Stomach (tissue), 4 donors: ENCODE measurements at regions not wholly inside any gene's neighbourhood (a gene's known extent, or its start where the extent isn't known, plus 50 kb on each side); places are given as distances from the start of the nearest gene placed in this dataset.

Experiments used
- EP300 ChIP-seq: sonication (generic); formaldehyde crosslinking; IDR thresholded peaks from one replicate; pipeline ENCODE4 v1.6.1; 2017; ENCODE audit warnings: antibody characterized with exemption
- POLR2A ChIP-seq, 4 donors: fragments of 450-650 bp; IDR thresholded peaks; one replicate each; pipeline ENCODE4 v1.6.1; 2016; ENCODE audit warnings: antibody characterized with exemption in 4 of 4, control low read depth in 2 of 4, mild to moderate bottlenecking in 1 of 4, moderate library complexity in 1 of 4
- TF ChIP-seq, protein P1 (sequence below), 7 experiments: fragments of 450-650 bp in 4 of 7; fragments of 200-600 bp in 3 of 7; sonication (generic) in 3 of 7; IDR thresholded peaks; one replicate each; pipeline ENCODE4 v1.5.1; 2016 to 2019; ENCODE audit warnings: antibody characterized with exemption in 7 of 7, control low read depth in 2 of 7, mild to moderate bottlenecking in 1 of 7

DNA sequence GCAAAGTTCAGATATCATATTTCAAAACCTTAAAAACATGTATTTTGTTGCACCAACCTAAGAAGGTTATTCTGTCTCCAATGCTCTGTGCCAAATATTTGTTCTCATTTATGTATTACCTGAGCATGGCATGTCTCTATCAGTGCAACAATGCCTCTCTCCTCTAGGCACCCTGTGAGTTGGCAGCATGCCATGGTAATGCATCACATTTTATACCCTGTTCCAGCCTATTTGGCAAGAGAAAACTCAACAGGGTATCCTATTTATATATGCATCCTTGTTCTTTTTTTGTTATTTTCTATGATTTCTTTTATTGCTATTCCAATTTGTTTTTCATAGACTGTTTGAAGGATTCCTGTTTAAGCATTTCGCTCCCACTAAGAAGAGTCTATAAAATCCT, 126.3 kb upstream of the NRXN1 start:
- TF ChIP-seq, protein P1, sequence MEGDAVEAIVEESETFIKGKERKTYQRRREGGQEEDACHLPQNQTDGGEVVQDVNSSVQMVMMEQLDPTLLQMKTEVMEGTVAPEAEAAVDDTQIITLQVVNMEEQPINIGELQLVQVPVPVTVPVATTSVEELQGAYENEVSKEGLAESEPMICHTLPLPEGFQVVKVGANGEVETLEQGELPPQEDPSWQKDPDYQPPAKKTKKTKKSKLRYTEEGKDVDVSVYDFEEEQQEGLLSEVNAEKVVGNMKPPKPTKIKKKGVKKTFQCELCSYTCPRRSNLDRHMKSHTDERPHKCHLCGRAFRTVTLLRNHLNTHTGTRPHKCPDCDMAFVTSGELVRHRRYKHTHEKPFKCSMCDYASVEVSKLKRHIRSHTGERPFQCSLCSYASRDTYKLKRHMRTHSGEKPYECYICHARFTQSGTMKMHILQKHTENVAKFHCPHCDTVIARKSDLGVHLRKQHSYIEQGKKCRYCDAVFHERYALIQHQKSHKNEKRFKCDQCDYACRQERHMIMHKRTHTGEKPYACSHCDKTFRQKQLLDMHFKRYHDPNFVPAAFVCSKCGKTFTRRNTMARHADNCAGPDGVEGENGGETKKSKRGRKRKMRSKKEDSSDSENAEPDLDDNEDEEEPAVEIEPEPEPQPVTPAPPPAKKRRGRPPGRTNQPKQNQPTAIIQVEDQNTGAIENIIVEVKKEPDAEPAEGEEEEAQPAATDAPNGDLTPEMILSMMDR (IDR thresholded peaks at IDR 0.05) = no peak
- TF ChIP-seq EP300 (no peak), POLR2A (IDR thresholded peaks at IDR 0.05) (no peak)
